GM18868 (cell line): ENCODE measurements at regions not wholly inside any gene's neighbourhood (a gene's known extent, or its start where the extent isn't known, plus 50 kb on each side); places are given as distances from the start of the nearest gene placed in this dataset.
"Not testable (repeated sequence)": the region's sequence is repeated elsewhere in the genome, so short reads cannot be mapped to it uniquely, and the experiment has no call there.

Experiments used
- ATAC-seq: cut with Tn5 transposase; IDR thresholded peaks from one replicate; pipeline ENCODE4 v1.9.1; 2021; ENCODE audit warnings: mild to moderate bottlenecking, moderate library complexity; ENCODE audit not compliant: unreplicated experiment

- no peak for ATAC-seq
Observed at GRCh38 chr4:82099928-82100579, 273.7 kb downstream of the HNRNPD start.

GRCh38 chr4:82097504-82097903 is 276.3 kb downstream of the HNRNPD start:
- no peak for ATAC-seq

- ATAC-seq: no peak
Observed at GRCh38 chr4:82090717-82091116, 283.1 kb downstream of the HNRNPD start.

- no peak for ATAC-seq
Observed at GRCh38 chr4:82084747-82085146, 289.0 kb downstream of the HNRNPD start.

- ATAC-seq: not testable (repeated sequence)
Observed at GRCh38 chr4:82077471-82077995, 296.3 kb downstream of the HNRNPD start.

GRCh38 chr4:82076809-82077208 is 297.0 kb downstream of the HNRNPD start:
- no peak for ATAC-seq

GRCh38 chr4:82076359-82076758 is 297.4 kb downstream of the HNRNPD start:
- no peak for ATAC-seq

- ATAC-seq: no peak
Observed at GRCh38 chr4:82071951-82072350, 301.8 kb downstream of the HNRNPD start.

GRCh38 chr4:82069883-82070638 is 303.7 kb downstream of the HNRNPD start:
- ATAC-seq: no peak

GRCh38 chr4:82063017-82063416 is 310.8 kb downstream of the HNRNPD start:
- ATAC-seq: no peak

GRCh38 chr4:82057990-82058544 is 315.7 kb downstream of the HNRNPD start:
- no peak for ATAC-seq

- ATAC-seq: no peak
Observed at GRCh38 chr4:82055156-82055555, 318.6 kb downstream of the HNRNPD start.

- no peak for ATAC-seq
Observed at GRCh38 chr4:82053396-82053795, 320.4 kb downstream of the HNRNPD start.

GRCh38 chr4:82050796-82051195 is 323.0 kb downstream of the HNRNPD start:
- ATAC-seq: no peak

GRCh38 chr4:82049294-82049693 is 324.5 kb downstream of the HNRNPD start:
- no peak for ATAC-seq

- no peak for ATAC-seq
Observed at GRCh38 chr4:82047731-82048130, 326.1 kb downstream of the HNRNPD start.

- ATAC-seq: no peak
Observed at GRCh38 chr4:82046796-82047195, 327.0 kb downstream of the HNRNPD start.

- ATAC-seq: no peak
Observed at GRCh38 chr4:82045267-82045666, 328.5 kb downstream of the HNRNPD start.

GRCh38 chr4:82044141-82044993 is 329.4 kb downstream of the HNRNPD start:
- ATAC-seq: no peak

- no peak for ATAC-seq
Observed at GRCh38 chr4:82043809-82044137, 330.0 kb downstream of the HNRNPD start.
